Loucy (cell line): ENCODE measurements at regions not wholly inside any gene's neighbourhood (a gene's known extent, or its start where the extent isn't known, plus 50 kb on each side); places are given as distances from the start of the nearest gene placed in this dataset.

Experiments used
- H2AFZ ChIP-seq: fragments of 200-600 bp; sonication (generic); 2 replicates; pipeline ENCODE4 v1.6.0; 2016; ENCODE audit warnings: antibody characterized with exemption, mild to moderate bottlenecking, low read length, moderate library complexity
- H3F3A ChIP-seq: fragments of 200-600 bp; 2 replicates; pipeline ENCODE4 v1.6.0; 2016; ENCODE audit warnings: antibody characterized with exemption, low read depth, mild to moderate bottlenecking
- H3K27me3 ChIP-seq: fragments of 200-600 bp; sonication (generic); 2 replicates; pipeline ENCODE4 v1.6.1; 2014; ENCODE audit warnings: low read length, mild to moderate bottlenecking; ENCODE audit not compliant: insufficient read depth, poor library complexity, severe bottlenecking
- H3K36me3 ChIP-seq: fragments of 200-600 bp; sonication (generic); 2 replicates; pipeline ENCODE4 v1.6.1; 2016; ENCODE audit warnings: low read length; ENCODE audit not compliant: insufficient read depth
- H3K4me1 ChIP-seq: fragments of 200-600 bp; sonication (generic); 2 replicates; pipeline ENCODE4 v1.5.1; 2014; ENCODE audit warnings: low read length, mild to moderate bottlenecking; ENCODE audit not compliant: insufficient read depth, poor library complexity, severe bottlenecking
- H3K4me2 ChIP-seq: fragments of 200-600 bp; sonication (generic); 2 replicates; pipeline ENCODE4 v1.6.0; 2014; ENCODE audit warnings: antibody characterized with exemption, low read length, low read depth, mild to moderate bottlenecking; ENCODE audit not compliant: poor library complexity, severe bottlenecking
- H3K4me3 ChIP-seq: fragments of 200-600 bp; sonication (generic); 2 replicates; pipeline ENCODE4 v1.5.1; 2014; ENCODE audit warnings: low read length, mild to moderate bottlenecking, mixed read lengths; ENCODE audit not compliant: poor library complexity, severe bottlenecking
- H3K79me2 ChIP-seq: fragments of 200-600 bp; sonication (generic); 2 replicates; pipeline ENCODE4 v1.6.1; 2014; ENCODE audit warnings: low read length; ENCODE audit not compliant: insufficient read depth
- H3K9ac ChIP-seq: fragments of 200-600 bp; sonication (generic); 2 replicates; pipeline ENCODE4 v1.6.0; 2014; ENCODE audit warnings: mild to moderate bottlenecking, low read depth, low read length, moderate library complexity; ENCODE audit not compliant: poor library complexity, severe bottlenecking
- H3K9me2 ChIP-seq: fragments of 200-600 bp; sonication (generic); replicated peaks from 2 replicates; pipeline ENCODE4 v1.6.1; 2016; ENCODE audit warnings: low read depth, low read length, mixed read lengths
- H3K9me3 ChIP-seq: fragments of 200-600 bp; sonication (generic); 2 replicates; pipeline ENCODE4 v1.6.1; 2014; ENCODE audit warnings: mild to moderate bottlenecking, antibody characterized with exemption, low read length, low read depth; ENCODE audit not compliant: insufficient read depth
- H4K20me1 ChIP-seq: fragments of 200-600 bp; sonication (generic); 2 replicates; pipeline ENCODE4 v1.6.0; 2014; ENCODE audit warnings: antibody characterized with exemption, low read length, mild to moderate bottlenecking; ENCODE audit not compliant: insufficient read depth, poor library complexity, severe bottlenecking
- CTCF ChIP-seq: fragments of 200-600 bp; sonication (generic); conservative IDR thresholded peaks from 2 replicates; pipeline ENCODE4 v1.5.1; 2014; ENCODE audit warnings: mild to moderate bottlenecking, antibody characterized with exemption, low read length
- EZH2phosphoT487 ChIP-seq: fragments of 200-600 bp; IDR thresholded peaks from 2 replicates; pipeline ENCODE4 v1.6.1; 2018; ENCODE audit warnings: antibody characterized with exemption, mild to moderate bottlenecking, moderate library complexity, borderline replicate concordance

GRCh38 chr12:84336231-84336630 lies 576.4 kb downstream of the SLC6A15 start:
- H3K79me2 ChIP-seq: no peaks in the 10 kb centered on the region

GRCh38 chr12:84329938-84330337 lies 582.7 kb downstream of the SLC6A15 start:
- Histone ChIP-seq H3K9ac (no peak overlapping the region), H3F3A (no peaks in the 10 kb centered on the region), H3K9me2 (no peaks in the 10 kb centered on the region), H3K79me2 (no peaks in the 10 kb centered on the region), H3K9me3 (no peaks in the 10 kb centered on the region), H3K36me3 (no peaks in the 10 kb centered on the region), H3K4me1 (no peaks in the 10 kb centered on the region), H4K20me1 (no peaks in the 10 kb centered on the region), H2AFZ (no peak overlapping the region), H3K4me2 (no peak overlapping the region), H3K27me3 (no peaks in the 10 kb centered on the region), H3K4me3 (no peak overlapping the region)
- TF ChIP-seq CTCF (no peak), EZH2phosphoT487 (no peak)

More at GRCh38 chr12:84336231-84336630, 576.4 kb downstream of the SLC6A15 start:
- H3K27me3 ChIP-seq: no peaks in the 10 kb centered on the region
- no peaks in the 10 kb centered on the region for H3K4me1 ChIP-seq
- H3K9ac ChIP-seq: no peak overlapping the region
- no peaks in the 10 kb centered on the region for H3K9me2 ChIP-seq
- H2AFZ ChIP-seq: no peak overlapping the region
- H3F3A ChIP-seq: no peaks in the 10 kb centered on the region
- no peak overlapping the region for H3K4me2 ChIP-seq
- H3K9me3 ChIP-seq: no peaks in the 10 kb centered on the region
- H3K4me3 ChIP-seq: no peak overlapping the region
- TF ChIP-seq CTCF (no peak), EZH2phosphoT487 (no peak)
- no peaks in the 10 kb centered on the region for H3K36me3 ChIP-seq
- no peaks in the 10 kb centered on the region for H4K20me1 ChIP-seq

GRCh38 chr12:84315926-84316325 lies 596.7 kb downstream of the SLC6A15 start:
- no peak overlapping the region for H3K9ac ChIP-seq
- H4K20me1 ChIP-seq: no peaks in the 10 kb centered on the region
- H2AFZ ChIP-seq: no peak overlapping the region

More at GRCh38 chr12:84315926-84316325, 596.7 kb downstream of the SLC6A15 start:
- TF ChIP-seq EZH2phosphoT487 (no peak), CTCF (no peak)
- Histone ChIP-seq H3K4me3 (no peak overlapping the region), H3K36me3 (no peaks in the 10 kb centered on the region), H3K9me2 (no peaks in the 10 kb centered on the region), H3K9me3 (no peaks in the 10 kb centered on the region), H3F3A (no peaks in the 10 kb centered on the region), H3K4me2 (no peak overlapping the region), H3K4me1 (no peaks in the 10 kb centered on the region), H3K79me2 (no peaks in the 10 kb centered on the region), H3K27me3 (no peaks in the 10 kb centered on the region)
